Sciatic nerve (tissue), 2 donors: ENCODE measurements at regions not wholly inside any gene's neighbourhood (a gene's known extent, or its start where the extent isn't known, plus 50 kb on each side); places are given as distances from the start of the nearest gene placed in this dataset.

Source experiments
- ATAC-seq: fragments of 200-7000 bp; cut with Tn5 transposase; one replicate; pipeline ENCODE4 v1.9.1; 2020; ENCODE audit warnings: mild to moderate bottlenecking, moderate library complexity
- DNase-seq: peaks from one replicate; pipeline ENCODE4 v3.0.0-alpha.2; 2020; ENCODE audit warnings: low spot score
- intact Hi-C: fragments of 100-400 bp; cut with DNase I; formaldehyde crosslinking; loops from one replicate; pipeline ENCODE4 v1.14.2; 2022
- donor health status: DM: no; HTN: no; CAD: no.
- donor health status: DM: no; HTN: no; CAD: no.

DNA sequence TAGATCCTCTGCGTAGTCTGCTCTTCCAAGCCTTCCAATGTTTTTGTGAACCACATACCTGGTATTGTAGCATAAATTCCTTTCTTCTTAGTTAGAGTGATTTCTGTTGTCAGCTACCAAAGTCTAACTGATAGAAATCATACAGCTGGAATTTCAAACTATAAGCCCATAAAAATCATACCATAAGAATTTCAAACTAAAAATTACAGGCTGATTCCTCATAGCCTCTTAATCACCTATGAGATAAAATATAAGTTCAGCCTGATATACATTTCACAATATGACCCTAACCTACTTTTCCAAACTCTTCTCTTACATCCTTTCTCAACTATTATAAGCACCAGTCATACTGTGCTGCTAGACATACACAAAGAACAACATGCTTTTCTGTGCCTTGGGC is 64.8 kb downstream of the PTHLH start:
- intact Hi-C loops: no loop called here
- no peak for ATAC-seq
- no peak for DNase-seq

DNA sequence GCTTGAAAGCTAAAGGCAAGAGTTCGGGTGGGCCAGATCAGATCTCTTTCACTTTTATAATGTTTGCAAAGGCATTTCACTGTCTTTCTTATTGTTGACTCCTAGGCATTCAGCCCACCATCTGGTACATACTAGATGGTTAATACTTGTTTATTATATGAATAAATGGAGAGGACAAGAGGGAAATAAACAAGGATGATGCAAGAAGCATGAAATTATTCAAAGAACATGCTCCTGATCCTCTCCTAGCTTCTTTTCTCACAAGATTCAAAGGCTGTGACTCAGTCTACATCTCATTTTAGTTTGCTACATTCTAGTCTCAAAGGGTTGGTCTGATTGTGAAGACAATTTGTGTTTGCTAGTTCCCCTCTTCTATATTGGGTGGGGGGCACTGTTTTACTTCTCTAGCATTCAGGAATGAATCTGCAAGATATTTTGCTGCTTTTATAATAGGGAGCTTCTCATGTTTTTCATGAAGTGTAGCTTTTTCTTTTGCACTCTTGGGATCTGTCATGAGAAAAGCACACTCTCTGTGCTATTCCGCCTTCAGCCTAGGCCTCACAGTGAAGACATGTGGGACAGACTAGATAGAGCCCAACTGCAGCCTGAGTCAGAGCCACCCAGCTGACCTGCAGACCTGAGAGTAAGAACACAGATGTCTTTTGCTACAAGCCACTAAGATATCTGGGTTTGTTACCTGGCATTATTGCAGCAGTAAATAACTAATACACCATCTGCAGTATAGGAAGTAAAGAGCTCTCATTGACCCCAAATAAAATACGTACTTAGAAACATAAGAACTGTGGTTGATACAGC is 65.7 kb downstream of the PTHLH start:
- intact Hi-C loops: no loop called here
- DNase-seq: no peak
- no peak for ATAC-seq

DNA sequence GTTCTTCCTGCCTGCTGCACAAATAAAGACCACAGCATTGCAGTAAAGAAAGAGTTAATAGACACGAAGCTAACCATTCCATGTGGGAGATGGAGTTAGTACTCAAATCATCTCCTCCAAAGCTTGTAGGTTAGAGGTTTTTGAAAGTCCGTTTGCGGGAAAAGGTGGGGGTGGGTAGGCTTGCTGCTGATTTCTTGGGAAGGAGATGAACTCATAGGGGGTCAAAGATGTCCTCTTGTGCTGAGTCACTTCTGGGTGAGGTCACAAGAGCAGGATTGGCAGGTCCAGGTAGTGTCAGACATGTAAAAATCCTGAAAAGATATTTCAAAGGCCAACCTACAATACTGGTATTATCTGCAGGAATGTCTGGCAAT is 66.4 kb downstream of the PTHLH start:
- DNase-seq (no peak), ATAC-seq (no peak)
- intact Hi-C loops: no loop called here

DNA sequence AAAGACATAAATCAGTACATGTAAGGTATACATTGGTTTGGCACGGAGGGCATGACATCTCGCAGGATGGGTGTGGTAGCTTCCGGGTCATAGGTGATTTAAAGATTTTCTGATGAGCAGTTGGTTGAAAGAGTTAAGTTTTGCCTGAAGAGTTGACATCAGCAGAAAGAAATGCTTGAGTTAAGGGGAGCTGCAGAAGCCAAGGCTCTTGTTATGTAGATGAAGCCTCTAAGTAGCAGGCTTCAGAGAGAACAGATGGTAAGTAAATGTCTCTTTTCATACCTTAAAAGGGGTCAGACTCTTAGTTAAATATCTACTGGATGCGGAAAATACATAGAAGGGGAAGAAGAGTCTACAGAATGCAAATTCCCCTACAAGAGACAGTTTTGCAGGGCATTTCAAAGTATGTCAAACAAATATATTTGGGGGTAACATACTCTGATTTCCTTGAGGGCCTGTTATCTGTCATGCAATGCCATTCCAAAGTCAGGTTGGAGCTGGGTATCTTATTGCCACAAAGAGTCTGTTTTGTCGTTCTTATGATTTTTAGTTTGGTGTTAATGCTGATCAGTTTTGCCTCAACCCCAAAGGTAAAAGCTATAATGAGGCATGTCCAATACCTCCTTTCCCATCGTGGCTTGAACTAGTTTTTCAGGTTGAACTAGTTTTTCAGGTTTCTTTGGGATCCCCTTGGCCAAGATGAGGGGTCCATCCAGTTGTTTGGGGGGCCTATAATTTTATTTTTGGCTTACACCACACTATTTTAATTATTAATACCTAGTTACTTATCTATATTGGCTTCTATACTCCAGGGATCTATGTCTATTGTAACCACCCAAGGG is 67.0 kb downstream of the PTHLH start:
- intact Hi-C loops: no loop called here
- ATAC-seq (no peak), DNase-seq (no peak)

DNA sequence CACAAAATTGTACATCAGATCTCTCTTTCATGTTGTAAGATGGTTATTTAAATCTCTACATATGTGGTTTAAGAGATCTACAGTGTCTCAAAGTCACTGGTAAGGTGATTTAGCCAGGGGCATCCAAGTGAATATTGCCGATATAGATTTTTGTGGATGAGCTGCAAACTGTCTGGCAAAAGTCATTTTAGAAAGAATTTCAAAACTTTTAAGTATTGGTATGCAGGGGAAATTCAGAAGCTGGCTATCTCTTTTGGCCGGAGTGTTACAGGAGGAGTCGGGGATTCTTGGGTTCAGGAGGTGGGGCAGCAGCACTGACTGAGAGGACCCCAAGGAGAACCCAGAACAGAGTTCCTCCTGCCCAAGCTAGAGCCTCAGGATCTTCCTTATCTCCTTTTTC is 69.9 kb downstream of the PTHLH start:
- no peak for ATAC-seq
- intact Hi-C loops: no loop called here
- no peak for DNase-seq

DNA sequence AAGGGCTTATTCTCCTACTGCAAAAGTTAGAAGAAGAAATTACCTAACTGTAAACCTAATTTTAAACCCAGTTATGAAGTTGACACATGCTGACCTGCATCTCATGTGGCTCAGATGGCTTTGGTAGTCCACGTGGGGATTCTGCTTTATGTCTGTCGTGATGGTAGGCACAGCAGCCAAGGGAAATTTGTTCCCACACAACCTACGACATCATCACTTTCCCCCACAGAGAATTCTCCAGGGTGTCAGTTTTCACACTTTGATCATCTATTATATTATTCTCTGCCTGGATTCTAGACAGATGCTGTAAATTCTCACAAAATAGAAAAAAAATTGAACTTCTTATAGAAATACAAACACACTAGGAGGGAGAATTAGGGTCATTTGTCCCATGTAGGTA is 70.6 kb downstream of the PTHLH start:
- ATAC-seq: no peak
- intact Hi-C loops: no loop called here
- no peak for DNase-seq

DNA sequence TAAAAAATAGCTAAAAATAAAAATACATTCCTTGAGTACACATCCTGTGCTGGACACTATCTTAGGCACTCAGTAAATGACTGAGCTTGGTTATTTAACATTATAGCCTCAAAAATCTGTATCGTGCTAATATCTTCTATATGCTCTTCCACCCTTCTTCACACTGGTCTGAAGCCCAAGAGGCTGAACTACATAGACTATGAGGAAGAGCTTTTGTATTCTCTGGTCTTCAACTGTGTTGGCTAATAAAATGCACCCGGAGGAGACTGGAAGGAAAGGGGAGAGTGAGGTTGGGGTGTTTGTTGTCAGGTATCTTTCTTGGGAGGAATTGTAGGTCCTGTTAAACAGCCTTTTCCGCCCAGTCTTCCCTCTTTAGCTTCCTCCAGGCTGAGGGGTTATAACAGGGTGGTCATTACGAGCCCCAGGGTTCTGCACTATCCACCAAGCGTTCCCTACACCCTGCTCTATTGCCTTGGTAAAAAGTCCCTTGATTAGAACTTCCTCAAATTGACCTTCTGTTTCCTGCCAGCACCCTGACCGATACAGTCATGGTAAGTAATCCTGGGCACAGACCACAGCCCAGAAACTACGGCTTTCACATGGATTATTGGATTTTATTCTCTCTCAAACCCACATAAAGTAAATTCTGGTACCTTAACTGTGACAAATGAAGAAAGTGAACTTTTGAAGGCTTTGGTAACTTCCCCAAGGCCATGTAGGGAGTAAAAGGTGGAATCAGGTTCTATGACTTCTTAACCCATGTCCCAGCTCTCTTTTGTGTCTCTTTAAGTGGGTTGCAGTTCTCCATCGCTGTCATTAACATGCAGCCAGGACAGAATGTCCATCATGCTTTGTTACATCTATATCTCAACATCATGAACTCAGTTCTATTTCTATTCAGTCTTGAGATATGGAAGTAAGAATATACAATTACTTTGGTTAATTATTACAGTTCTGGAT is 71.3 kb downstream of the PTHLH start:
- ATAC-seq (no peak), DNase-seq (no peak)
- intact Hi-C loops: no loop called here

DNA sequence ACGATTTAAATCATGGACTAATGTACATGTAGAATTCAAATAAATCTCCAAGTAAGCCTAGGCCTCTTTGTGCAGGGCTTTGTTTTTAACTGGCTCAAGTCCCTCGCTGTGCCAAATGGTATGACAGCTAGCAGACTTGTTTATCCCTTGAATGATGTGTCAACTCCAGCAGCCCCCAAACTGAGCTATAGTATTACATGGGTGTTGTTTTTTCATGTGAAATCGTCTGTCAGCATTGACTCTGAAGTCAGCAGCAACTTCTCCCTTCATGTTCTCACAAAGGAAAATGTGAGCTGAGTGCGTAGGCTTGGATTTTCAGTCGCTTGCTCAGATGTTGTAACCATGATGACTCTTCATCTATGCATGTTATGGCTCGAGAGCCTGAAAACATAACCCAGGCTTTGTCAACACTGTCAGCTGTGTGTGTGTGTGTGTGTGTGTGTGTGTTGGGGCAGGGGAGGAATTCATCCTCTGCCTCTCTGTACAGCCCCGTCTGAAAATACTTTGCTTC is 73.3 kb downstream of the PTHLH start:
- no peak for ATAC-seq
- DNase-seq: no peak
- intact Hi-C loops: no loop called here

DNA sequence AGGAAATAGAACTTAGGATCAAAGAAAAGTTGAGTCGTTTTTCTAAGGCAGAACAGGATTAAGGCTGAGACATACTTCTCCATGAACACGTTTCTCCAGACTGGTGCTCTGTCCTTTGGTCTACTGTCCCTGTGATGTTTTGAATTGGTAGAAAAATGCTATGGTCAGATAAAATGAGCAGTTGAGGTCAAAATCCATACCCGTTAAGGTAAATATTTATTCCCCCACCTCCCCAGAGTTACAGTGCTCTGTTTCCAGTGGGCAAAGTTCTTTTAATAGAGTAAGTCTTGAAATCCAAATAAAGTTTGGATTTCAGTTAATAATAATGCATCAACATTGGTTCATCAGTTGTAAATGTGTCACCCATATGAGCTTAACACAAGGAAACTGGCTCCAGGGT is 74.5 kb downstream of the PTHLH start:
- intact Hi-C loops: no loop called here
- ATAC-seq (no peak), DNase-seq (no peak)

DNA sequence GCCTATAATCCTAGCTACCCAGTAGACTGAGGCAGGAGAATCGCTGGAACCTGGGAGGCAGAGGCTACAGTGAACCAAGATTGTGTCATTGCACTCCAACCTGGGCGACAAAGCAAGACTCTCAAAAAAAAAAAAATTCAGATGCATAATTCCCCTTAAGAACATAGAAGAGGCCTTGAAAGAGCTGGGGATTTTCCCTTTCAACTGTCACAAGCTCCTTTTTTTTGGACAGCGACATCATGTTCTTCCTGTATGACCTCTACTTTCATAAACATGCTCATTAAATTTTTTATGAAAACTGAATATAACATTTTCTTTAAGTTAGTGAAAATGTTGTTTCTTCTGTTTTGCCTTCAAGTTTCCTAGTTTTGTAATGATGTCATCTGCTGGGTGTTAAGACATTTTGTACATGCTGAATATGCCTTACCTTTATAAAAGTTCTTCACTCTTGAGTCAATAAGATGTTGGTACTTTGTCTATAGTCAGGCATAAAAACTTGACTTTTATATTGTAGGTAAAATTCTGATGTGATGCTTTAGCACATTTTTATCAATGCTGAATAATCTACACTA is 76.0 kb downstream of the PTHLH start:
- ATAC-seq: no peak
- intact Hi-C loops: no loop called here
- no peak for DNase-seq

DNA sequence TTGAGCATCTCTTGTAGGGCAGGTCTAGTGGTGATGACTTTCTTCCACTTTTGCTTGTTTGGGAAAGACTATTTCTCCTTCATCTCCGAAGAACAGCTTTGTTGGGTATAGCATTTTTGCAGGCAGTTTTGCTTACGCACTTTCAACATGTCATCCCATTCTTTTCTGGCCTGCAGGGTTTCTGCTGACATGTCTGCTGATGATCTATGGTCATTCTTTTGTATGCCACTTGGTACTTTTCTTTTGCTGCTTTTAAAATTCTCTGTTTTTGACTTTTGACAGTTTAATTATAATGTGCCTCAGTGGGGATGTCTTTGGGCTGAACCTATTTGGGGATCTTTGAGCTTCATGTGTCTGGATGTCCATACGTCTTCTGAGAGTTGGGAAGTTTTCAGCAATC is 78.2 kb downstream of the PTHLH start:
- ATAC-seq: no peak
- no peak for DNase-seq
- intact Hi-C loops: no loop called here

DNA sequence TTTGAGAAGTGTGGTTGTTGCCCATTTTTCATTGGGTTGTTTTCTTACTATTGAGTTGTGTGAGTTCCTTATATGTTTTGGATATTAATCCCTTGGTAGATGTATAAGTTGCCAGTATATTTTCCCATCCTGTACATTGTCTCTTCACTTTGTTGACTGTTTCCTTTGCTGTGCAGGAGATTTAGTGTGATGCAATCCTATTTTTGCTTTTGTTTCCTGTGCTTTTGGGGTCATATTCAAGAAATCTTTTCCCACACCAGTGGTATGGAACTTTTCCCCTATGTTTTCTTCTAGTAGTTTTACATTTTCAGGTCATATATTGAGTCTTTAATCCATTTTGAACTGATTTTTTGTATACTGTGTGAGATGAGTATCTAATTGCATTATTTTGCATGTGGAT is 92.8 kb downstream of the PTHLH start:
- intact Hi-C loops: no loop called here
- ATAC-seq (no peak), DNase-seq (no peak)

DNA sequence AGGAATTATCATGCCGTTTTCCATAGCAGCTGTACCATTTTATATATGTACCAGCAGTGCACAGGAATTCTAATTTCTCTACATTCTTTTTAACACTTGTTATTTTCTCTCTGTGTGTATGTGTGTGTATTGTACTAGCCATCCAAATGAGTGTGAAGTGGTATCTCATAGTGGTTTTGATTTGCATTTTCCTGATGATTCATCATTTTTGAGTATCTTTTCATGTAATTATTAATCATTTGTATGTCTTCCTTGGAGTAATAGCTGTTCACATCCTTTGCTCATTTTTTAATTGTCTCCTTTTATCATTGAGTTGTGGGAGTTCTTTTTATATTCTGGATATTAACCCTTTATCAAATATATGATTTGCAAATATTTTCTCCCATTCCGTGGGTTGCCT is 95.6 kb upstream of the MANSC4 start:
- ATAC-seq (no peak), DNase-seq (no peak)
- intact Hi-C loops: no loop called here

DNA sequence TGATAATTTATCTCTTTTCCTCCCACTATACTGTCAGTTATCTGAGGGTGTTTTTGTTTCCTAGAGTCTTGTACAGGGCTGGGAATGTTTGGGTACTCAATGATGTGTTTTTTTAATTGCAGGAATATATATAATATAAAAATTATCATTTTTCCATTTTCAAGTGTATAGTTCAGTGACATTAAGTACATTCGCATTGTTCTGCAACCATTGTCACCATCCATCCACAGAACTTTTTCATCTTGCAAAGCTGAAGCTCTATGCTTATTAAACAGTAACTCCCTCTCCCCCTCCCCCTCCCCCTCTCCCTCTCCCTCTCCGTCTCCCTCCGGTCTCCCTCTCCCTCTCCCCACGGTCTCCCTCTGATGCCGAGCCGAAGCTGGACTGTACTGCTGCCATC is 93.0 kb upstream of the MANSC4 start:
- ATAC-seq (no peak), DNase-seq (no peak)
- intact Hi-C loops: no loop called here

DNA sequence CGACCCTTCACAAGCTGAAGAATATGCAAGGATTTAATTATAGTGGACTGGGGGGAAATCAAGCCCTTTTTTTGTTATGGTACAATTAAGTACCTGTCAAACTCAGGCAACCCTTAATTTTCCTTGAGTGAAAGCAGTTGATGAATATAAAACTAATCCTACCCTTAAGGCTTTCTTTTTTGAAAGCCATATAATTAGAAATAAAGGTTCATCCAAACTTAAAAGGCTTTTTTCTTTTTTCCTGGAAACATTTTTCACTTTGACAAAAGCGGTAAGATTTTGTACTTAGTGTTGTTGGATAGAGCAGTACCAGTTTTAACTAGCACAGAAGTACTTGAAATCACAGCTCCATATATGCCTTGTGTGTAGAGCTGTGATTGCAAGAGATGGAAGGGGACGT is 91.9 kb upstream of the MANSC4 start:
- intact Hi-C loops: no loop called here
- no peak for ATAC-seq
- DNase-seq: no peak

DNA sequence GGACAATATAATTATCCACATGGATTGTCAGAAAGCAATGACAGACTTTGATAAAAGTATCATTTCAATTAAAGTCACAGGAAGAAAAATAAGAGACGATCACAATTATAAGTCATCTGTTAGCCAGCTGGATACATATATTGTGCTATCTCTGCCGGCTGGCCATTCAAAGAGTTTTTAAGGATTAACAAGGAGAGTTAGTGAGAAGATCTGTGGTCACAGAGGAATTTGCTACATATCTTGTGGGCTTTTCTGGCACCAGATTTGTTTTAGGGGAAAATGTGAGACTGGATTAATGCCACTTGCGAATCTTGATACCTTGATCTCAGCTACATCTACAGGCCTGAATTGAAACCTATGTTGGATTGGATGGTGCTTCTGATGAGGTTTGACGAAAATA is 90.9 kb upstream of the MANSC4 start:
- DNase-seq: no peak
- ATAC-seq: no peak
- intact Hi-C loops: no loop called here

DNA sequence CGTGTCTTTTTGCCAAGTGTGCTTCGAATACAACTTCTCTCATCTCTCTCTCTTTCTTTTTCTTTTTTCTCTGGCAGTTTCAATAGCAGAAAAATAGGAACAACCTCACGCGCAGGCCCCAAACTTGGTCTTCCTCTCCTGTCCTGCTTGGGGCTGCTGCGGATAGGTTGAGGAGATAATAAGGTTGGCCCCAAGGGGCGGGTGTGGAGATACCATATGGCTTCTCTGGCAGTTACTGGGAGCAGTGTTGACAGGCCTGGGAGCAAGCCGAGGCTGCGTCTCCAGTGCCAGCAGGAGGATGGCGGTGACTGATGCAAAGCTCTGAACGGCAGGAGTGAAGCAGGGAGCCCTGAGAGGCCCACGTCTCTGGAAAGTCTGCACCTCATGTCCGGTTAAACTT is 89.5 kb upstream of the MANSC4 start:
- intact Hi-C loops: no loop called here
- ATAC-seq (no peak), DNase-seq (no peak)

DNA sequence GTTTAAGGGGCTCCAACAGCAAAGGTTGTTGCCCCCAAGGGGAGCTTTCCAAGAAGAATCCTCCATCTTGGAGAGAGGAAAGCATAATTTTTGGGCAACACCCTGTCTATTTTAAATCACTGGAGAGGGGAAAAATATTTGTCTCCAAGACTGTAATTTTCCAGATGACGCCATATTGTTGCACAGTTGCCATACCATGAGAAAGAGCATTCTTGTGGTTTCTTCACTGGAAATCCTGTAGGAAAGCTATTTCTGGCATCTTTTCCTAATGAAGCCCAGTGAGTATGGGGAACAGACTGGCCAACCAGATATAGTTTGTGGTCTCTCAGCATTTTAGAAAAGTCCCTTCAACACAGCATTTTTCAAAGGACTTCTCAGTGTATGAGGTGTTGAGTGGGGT is 88.1 kb upstream of the MANSC4 start:
- no peak for ATAC-seq
- intact Hi-C loops: no loop called here
- no peak for DNase-seq
